Esophagus squamous epithelium (tissue), 4 donors: ENCODE measurements at regions not wholly inside any gene's neighbourhood (a gene's known extent, or its start where the extent isn't known, plus 50 kb on each side); places are given as distances from the start of the nearest gene placed in this dataset.

ENCODE experiments used
- CTCF ChIP-seq, 6 experiments: fragments of 450-650 bp in 4 of 6; fragments of 200-600 bp in 2 of 6; sonication (generic) in 2 of 6; IDR thresholded peaks; one replicate each; pipeline ENCODE4 v1.5.1; 2016 to 2019; ENCODE audit warnings: antibody characterized with exemption in 6 of 6, mild to moderate bottlenecking in 4 of 6, moderate library complexity in 4 of 6
- POLR2A ChIP-seq, 4 donors: fragments of 450-650 bp; IDR thresholded peaks; one replicate each; pipeline ENCODE4 v1.6.1; 2017; ENCODE audit warnings: antibody characterized with exemption in 4 of 4, mild to moderate bottlenecking in 4 of 4, moderate library complexity in 3 of 4

- no peak for TF ChIP-seq POLR2A (IDR thresholded peaks at IDR 0.05)
- TF ChIP-seq CTCF (IDR thresholded peaks at IDR 0.05), result no peak
These were observed 95.9 kb upstream of the CELF4 start for GRCh38 chr18:37661478-37661877.
